Prostate gland (tissue), 2 donors: ENCODE measurements at regions not wholly inside any gene's neighbourhood (a gene's known extent, or its start where the extent isn't known, plus 50 kb on each side); places are given as distances from the start of the nearest gene placed in this dataset.

Source experiments
- POLR2A ChIP-seq: fragments of 450-650 bp; IDR thresholded peaks from one replicate; pipeline ENCODE4 v1.6.1; 2016; ENCODE audit warnings: antibody characterized with exemption, mild to moderate bottlenecking
- POLR2AphosphoS5 ChIP-seq: sonication (generic); formaldehyde crosslinking; IDR thresholded peaks from one replicate; pipeline ENCODE4 v1.6.1; 2017; ENCODE audit warnings: antibody characterized with exemption
- TF ChIP-seq, protein P1 (sequence below), 4 experiments: fragments of 200-600 bp in 2 of 4; fragments of 450-650 bp in 2 of 4; sonication (generic) in 2 of 4; IDR thresholded peaks; 1 replicate in 3 of 4; 2 replicates in 1 of 4; pipeline ENCODE4 v1.5.1; 2016 to 2019; ENCODE audit warnings: antibody characterized with exemption in 4 of 4, mild to moderate bottlenecking in 2 of 4, moderate library complexity in 2 of 4

DNA sequence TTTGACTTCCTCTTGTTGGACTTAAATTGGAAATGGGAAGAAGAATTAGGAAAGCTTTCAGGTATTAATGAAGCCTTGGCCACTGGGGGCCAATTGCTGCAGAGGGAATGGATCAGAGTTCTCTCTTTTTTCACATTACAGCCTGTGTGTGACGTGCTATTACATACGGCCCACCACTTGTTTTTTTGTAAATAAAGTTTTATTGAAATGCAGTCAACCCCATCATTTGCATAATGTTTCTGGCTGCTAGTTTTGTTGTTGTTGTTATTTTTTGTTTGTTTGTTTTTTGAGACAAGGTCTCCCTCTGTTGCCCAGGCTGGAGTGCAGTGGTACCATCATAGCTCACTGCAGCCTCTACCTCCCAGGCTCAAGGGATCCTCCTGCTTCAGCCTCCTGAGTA is 98.4 kb downstream of the ASMT start:
- TF ChIP-seq, protein P1, sequence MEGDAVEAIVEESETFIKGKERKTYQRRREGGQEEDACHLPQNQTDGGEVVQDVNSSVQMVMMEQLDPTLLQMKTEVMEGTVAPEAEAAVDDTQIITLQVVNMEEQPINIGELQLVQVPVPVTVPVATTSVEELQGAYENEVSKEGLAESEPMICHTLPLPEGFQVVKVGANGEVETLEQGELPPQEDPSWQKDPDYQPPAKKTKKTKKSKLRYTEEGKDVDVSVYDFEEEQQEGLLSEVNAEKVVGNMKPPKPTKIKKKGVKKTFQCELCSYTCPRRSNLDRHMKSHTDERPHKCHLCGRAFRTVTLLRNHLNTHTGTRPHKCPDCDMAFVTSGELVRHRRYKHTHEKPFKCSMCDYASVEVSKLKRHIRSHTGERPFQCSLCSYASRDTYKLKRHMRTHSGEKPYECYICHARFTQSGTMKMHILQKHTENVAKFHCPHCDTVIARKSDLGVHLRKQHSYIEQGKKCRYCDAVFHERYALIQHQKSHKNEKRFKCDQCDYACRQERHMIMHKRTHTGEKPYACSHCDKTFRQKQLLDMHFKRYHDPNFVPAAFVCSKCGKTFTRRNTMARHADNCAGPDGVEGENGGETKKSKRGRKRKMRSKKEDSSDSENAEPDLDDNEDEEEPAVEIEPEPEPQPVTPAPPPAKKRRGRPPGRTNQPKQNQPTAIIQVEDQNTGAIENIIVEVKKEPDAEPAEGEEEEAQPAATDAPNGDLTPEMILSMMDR (IDR thresholded peaks at IDR 0.05): no peak
- no peak for TF ChIP-seq POLR2A
- TF ChIP-seq POLR2AphosphoS5: no peak
